ENCODE measurements at regions not wholly inside any gene's neighbourhood (a gene's known extent, or its start where the extent isn't known, plus 50 kb on each side); places are given as distances from the start of the nearest gene placed in this dataset.
"Not testable (repeated sequence)": the region's sequence is repeated elsewhere in the genome, so short reads cannot be mapped to it uniquely, and the experiment has no call there.

DNA sequence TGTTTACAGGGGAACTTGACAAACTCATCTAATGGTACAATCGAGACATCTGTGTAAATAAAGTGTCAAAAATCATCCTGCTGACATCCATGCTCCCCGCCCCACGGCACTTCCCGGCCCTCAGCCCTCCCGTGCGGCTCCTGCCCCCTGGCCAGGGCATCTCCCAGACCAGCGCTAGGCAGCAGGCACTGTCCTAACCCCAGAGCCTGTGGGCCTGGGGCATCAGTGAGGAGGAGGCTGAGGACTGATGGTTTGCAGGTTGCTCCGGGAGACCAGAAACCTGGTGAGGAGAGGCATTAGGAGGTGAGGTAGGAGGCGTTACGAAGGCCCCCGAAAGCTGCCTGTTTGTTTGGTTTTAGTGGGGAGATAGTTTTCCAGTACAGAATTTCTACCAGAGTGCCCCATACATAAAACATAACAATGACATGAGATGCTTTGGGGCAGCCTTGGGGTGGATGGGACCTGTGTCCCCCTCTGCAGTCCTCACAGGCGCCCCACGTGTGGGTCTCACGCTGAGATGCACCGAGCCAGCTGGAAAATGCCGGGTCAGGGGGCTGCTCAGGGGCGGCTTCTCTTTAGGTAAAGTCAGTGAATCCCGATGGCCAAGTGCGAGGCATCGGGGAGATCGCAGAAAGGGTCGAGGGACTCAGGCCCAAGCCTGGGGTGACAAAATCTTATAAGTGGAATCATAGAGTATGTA lies 114.2 kb downstream of the RTP5 start:
- Histone ChIP-seq H3K4me1 (ENCODE audit: control insufficient read depth, insufficient read depth, low read length) (no peaks in the 10 kb centered on the region), H3K4me3 (ENCODE audit: low read length) (no peak overlapping the region), H3K27me3 (ENCODE audit: control insufficient read depth, insufficient read depth, low read length) (no peaks in the 10 kb centered on the region), H3K36me3 (ENCODE audit: control insufficient read depth, insufficient read depth, low read length) (no peaks in the 10 kb centered on the region), H3K9ac (ENCODE audit: low read length) (no peak overlapping the region), H3K27ac (ENCODE audit: low read depth, low read length) (no peak overlapping the region)

DNA sequence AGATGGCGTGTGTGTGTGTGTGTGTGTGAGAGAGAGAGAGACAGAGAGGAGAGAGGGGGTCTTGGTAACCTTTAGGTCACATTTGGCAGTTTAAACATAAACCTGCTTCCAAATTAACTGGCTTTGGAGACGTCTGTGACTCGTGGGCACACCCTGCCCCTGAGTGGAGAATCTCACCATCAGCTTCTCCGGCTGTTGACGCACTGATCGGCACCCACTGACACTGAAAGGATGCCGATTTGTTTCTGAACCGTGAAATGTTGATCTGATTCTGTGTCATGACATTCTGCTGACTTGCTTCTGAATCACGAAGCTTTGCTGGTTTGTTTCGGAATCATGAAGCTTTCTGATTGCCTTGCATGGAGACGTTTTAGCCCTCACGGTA lies 114.7 kb downstream of the RTP5 start:
- no peaks in the 10 kb centered on the region for H3K36me3 ChIP-seq (ENCODE audit: control insufficient read depth, insufficient read depth, low read length)
- H3K27me3 ChIP-seq (ENCODE audit: control insufficient read depth, insufficient read depth, low read length) = no peaks in the 10 kb centered on the region
- no peak overlapping the region for H3K27ac ChIP-seq (ENCODE audit: low read depth, low read length)
- H3K4me3 ChIP-seq (ENCODE audit: low read length) = no peak overlapping the region
- no peak overlapping the region for H3K9ac ChIP-seq (ENCODE audit: low read length)
- no peaks in the 10 kb centered on the region for H3K4me1 ChIP-seq (ENCODE audit: control insufficient read depth, insufficient read depth, low read length)

DNA sequence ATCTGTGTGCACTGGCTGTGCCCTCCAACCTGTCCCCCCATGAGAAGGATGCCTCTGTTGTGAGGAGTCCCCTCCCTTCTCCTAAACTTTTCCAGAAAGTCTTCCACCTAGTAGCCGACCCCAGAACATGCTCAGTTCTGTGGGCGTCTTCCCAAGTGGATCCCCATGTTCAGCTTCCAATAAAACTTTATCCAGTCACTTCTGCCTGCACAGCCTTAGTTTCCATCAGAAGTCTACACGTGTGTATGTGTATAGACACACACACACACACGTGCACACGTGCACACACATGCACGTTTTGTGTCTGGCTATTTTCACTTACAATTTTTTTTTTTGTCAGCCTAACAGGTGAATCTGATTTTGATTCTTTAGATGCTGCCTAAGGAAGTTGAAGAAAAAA lies 115.1 kb downstream of the RTP5 start:
- Histone ChIP-seq H3K27me3 (ENCODE audit: control insufficient read depth, insufficient read depth, low read length) (no peaks in the 10 kb centered on the region), H3K9ac (ENCODE audit: low read length) (no peak overlapping the region), H3K4me3 (ENCODE audit: low read length) (no peak overlapping the region), H3K36me3 (ENCODE audit: control insufficient read depth, insufficient read depth, low read length) (no peaks in the 10 kb centered on the region), H3K4me1 (ENCODE audit: control insufficient read depth, insufficient read depth, low read length) (no peaks in the 10 kb centered on the region), H3K27ac (ENCODE audit: low read depth, low read length) (no peak overlapping the region)

DNA sequence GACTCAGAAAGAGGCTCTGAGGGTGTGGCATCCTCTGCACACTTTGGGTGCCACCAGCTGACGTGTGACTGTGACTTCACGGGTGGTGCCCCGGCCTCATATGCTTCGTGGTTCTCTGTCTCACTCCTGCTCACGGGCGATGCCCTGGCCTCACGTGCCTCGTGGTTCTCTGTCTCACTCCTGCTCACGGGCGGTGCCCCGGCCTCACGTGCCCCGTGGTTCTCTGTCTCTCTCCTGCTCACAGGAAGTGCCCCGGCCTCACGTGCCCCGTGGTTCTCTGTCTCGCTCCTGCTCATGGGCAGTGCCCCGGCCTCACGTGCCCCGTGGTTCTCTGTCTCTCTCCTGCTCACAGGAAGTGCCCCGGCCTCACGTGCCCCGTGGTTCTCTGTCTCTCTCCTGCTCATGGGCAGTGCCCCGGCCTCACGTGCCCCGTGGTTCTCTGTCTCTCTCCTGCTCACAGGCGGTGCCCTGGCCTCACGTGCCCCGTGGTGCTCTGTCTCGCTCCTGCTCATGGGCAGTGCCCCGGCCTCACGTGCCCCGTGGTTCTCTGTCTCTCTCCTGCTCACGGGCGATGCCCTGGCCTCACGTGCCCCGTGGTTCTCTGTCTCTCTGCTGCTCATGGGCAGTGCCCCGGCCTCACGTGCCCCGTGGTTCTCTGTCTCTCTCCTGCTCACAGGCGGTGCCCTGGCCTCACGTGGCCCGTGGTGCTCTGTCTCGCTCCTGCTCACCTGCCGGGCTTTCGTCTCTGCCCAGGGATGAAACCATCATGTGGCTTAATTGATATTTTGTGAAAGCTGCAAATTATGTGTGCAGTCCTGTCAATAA lies 115.8 kb downstream of the RTP5 start:
- H3K4me1 ChIP-seq (ENCODE audit: control insufficient read depth, insufficient read depth, low read length); H3K27me3 ChIP-seq (ENCODE audit: control insufficient read depth, insufficient read depth, low read length); H3K9ac ChIP-seq (ENCODE audit: low read length); H3K36me3 ChIP-seq (ENCODE audit: control insufficient read depth, insufficient read depth, low read length); H3K27ac ChIP-seq (ENCODE audit: low read depth, low read length); H3K4me3 ChIP-seq (ENCODE audit: low read length): not testable (repeated sequence)

DNA sequence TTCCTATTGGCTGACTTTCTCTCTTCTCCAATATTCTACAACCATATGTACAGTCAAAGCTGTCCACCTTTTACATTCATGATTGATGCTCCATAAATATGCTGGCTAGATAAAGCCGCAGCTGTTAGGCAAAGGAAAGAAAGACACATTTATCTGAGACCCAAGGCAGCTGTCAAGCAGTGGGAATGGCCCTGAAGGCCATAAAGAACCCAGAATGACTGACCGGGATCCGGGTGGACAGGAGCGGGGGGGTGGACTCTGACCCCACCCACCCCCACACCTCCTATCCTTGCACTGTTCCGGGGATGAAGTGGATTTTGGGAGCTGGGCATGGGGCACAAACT lies 116.4 kb downstream of the RTP5 start:
- Histone ChIP-seq H3K4me1 (ENCODE audit: control insufficient read depth, insufficient read depth, low read length) (no peaks in the 10 kb centered on the region), H3K4me3 (ENCODE audit: low read length) (no peak overlapping the region), H3K36me3 (ENCODE audit: control insufficient read depth, insufficient read depth, low read length) (no peaks in the 10 kb centered on the region), H3K27ac (ENCODE audit: low read depth, low read length) (no peak overlapping the region), H3K9ac (ENCODE audit: low read length) (no peak overlapping the region), H3K27me3 (ENCODE audit: control insufficient read depth, insufficient read depth, low read length) (no peaks in the 10 kb centered on the region)

DNA sequence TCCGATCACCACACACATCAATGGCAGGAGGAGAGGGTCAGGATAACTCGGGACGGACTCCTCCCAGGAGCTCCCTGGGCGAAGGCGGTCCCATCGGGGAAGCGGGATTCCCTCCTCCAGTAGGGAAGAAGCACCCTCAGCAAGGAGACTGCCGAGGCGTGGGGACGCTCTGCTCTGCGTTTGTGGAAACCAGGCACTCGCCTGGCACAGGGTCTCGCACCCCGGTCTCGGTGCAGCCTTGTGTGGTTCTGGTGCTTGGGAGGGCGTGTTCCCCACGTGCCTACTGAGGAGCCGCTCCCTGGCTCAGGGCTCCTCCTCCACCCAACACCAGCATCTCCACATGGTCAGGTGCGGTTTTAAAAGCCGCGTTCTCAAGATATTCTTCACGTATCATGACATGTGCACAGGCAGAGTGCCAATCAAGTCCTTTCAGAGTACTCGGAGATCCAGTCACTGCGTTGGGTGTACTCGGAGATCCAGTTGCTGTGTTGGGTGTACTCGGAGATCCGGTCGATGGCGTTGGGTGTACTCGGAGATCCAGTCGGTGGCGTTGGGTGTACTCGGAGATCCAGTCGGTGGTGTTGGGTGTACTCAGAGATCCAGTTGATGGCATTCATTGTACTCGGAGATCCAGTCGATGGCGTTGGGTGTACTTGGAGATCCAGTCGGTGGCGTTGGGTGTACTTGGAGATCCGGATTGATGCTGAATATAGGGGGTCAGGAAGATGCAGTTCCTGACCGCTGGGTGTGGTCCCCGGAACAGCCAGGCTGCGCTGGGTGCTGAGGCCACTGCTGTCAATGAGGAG lies 117.5 kb downstream of the RTP5 start:
- Histone ChIP-seq H3K36me3 (ENCODE audit: control insufficient read depth, insufficient read depth, low read length) (no peaks in the 10 kb centered on the region), H3K4me3 (ENCODE audit: low read length) (no peak overlapping the region), H3K27ac (ENCODE audit: low read depth, low read length) (no peak overlapping the region), H3K9ac (ENCODE audit: low read length) (no peak overlapping the region), H3K27me3 (ENCODE audit: control insufficient read depth, insufficient read depth, low read length) (no peaks in the 10 kb centered on the region), H3K4me1 (ENCODE audit: control insufficient read depth, insufficient read depth, low read length) (no peaks in the 10 kb centered on the region)

DNA sequence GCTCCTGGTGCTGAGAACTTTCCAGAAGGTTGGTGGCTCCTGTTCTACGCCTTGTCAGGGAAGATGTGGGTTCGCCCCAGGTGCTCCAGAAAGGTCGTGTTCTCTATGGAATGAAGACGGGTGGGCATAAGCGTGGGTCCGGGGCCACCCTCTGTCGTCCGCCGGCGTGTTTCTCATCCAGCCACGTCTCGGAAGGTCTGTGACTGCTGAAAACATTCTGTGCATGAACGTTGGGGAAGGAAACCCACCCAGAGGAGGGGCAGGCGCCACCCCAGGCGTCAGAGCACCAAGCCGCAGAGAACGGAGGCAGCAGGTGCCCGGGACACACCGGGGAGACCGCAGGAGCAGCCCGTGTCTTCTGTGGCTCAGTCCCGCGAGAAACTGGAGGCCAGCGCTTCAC lies 118.2 kb downstream of the RTP5 start:
- Histone ChIP-seq H3K27me3 (ENCODE audit: control insufficient read depth, insufficient read depth, low read length) (no peaks in the 10 kb centered on the region), H3K9ac (ENCODE audit: low read length) (no peak overlapping the region), H3K36me3 (ENCODE audit: control insufficient read depth, insufficient read depth, low read length) (no peaks in the 10 kb centered on the region), H3K4me1 (ENCODE audit: control insufficient read depth, insufficient read depth, low read length) (no peaks in the 10 kb centered on the region), H3K27ac (ENCODE audit: low read depth, low read length) (no peak overlapping the region), H3K4me3 (ENCODE audit: low read length) (no peak overlapping the region)

DNA sequence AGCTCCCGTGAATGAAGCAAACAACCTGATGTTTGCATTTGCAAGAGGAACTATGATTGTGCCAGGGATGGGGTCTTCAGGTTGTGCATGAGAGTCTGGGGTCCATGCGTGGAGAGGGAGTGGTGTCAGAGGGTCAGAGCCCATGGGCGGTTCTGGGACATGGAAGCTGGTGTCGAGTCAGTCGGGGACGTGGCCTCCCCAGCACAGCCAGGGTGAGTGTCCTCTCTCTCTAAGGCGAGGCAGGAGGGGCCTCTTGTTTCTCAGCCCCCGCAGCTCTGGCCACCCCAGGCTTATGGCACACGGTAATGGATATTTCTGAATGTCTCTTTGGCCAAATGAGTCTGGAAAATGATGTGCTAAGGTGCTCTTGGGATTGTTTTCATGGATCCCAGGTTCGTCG lies 118.6 kb downstream of the RTP5 start:
- Histone ChIP-seq H3K4me1 (ENCODE audit: control insufficient read depth, insufficient read depth, low read length) (no peaks in the 10 kb centered on the region), H3K4me3 (ENCODE audit: low read length) (no peak overlapping the region), H3K27ac (ENCODE audit: low read depth, low read length) (no peak overlapping the region), H3K27me3 (ENCODE audit: control insufficient read depth, insufficient read depth, low read length) (no peaks in the 10 kb centered on the region), H3K36me3 (ENCODE audit: control insufficient read depth, insufficient read depth, low read length) (no peaks in the 10 kb centered on the region), H3K9ac (ENCODE audit: low read length) (no peak overlapping the region)

DNA sequence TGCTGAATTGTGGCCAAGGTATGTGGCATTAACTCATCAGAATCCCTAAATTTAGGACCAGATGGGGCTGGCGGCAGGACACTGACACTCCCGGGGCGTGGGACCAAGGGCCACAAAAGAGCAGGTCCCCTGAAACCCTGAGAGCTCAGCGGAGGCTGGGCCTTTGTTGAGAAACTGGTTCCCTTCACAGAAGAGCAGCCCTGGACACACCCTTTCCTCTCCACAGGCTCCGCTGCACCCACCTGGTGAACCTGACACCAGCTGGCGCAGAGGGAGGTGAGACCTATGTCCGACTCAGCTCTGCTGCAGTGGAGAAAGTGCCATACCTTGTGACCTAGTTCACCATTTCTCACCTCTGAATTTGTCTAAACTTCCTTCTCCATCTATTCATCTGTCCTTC lies 119.5 kb downstream of the RTP5 start:
- Histone ChIP-seq H3K27ac (ENCODE audit: low read depth, low read length) (no peak overlapping the region), H3K9ac (ENCODE audit: low read length) (no peak overlapping the region), H3K4me3 (ENCODE audit: low read length) (no peak overlapping the region), H3K27me3 (ENCODE audit: control insufficient read depth, insufficient read depth, low read length) (no peaks in the 10 kb centered on the region), H3K36me3 (ENCODE audit: control insufficient read depth, insufficient read depth, low read length) (no peaks in the 10 kb centered on the region), H3K4me1 (ENCODE audit: control insufficient read depth, insufficient read depth, low read length) (no peaks in the 10 kb centered on the region)

DNA sequence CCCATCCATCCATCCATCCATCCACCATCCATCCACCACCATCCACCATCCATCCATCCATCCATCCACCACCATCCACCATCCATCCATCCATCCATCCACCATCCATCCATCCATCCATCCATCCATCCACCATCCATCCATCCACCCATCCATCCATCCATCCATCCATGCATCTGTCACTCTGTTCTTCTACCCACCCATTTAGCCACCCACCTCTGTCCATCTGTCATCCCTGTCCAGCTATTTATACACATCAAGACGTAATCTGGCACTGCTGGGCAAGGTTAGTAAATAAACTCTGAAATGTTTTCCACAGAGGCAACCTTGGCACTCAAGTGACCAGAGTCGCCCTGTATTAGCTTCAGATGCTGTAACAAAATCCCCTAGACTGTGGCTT lies 120.9 kb downstream of the RTP5 start:
- no peak overlapping the region for H3K9ac ChIP-seq (ENCODE audit: low read length)
- no peak overlapping the region for H3K27ac ChIP-seq (ENCODE audit: low read depth, low read length)
- no peaks in the 10 kb centered on the region for H3K36me3 ChIP-seq (ENCODE audit: control insufficient read depth, insufficient read depth, low read length)
- no peak overlapping the region for H3K4me3 ChIP-seq (ENCODE audit: low read length)
- H3K4me1 ChIP-seq (ENCODE audit: control insufficient read depth, insufficient read depth, low read length) = no peaks in the 10 kb centered on the region
- no peaks in the 10 kb centered on the region for H3K27me3 ChIP-seq (ENCODE audit: control insufficient read depth, insufficient read depth, low read length)

DNA sequence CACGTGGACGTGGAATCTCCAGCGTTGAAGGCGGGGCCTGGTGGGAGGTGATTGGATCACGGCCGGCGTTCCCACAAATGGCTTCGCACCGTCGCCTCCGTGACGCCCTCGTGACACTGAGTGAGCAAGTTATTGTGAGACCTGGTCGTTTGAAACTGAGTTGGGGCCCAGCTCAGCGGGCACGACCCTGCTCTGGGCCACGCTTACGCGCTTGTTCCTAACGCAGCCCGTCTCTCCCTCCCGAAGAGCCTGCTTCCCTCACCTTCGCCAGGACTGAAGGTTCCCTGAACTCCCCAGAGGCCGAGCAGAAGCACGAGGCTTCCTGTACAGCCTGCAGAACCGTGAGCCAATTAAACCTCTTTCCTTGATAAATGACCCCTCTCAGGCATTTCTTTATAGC lies 121.8 kb downstream of the RTP5 start:
- no peak overlapping the region for H3K4me3 ChIP-seq (ENCODE audit: low read length)
- no peaks in the 10 kb centered on the region for H3K36me3 ChIP-seq (ENCODE audit: control insufficient read depth, insufficient read depth, low read length)
- no peak overlapping the region for H3K27ac ChIP-seq (ENCODE audit: low read depth, low read length)
- H3K27me3 ChIP-seq (ENCODE audit: control insufficient read depth, insufficient read depth, low read length) = no peaks in the 10 kb centered on the region
- no peaks in the 10 kb centered on the region for H3K4me1 ChIP-seq (ENCODE audit: control insufficient read depth, insufficient read depth, low read length)
- no peak overlapping the region for H3K9ac ChIP-seq (ENCODE audit: low read length)

DNA sequence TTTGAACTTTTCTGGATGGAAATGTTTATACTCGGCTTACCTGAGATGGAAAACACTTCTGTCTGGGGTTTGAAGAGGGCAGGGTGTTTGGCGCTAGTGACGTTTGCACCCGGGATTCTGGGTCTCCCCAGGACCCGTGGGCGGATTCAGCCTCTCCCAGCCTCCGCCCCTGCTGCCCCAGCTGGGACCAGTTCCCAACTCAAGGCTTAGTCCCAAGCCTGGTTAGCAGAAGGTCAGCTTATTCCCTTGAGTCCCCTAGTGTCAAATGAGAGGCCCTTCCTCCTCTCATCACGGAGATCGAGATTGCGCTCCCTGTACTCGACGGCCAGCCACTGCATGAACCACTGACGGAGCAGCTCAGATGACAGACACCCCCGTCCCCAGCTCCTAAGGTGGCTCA lies 123.2 kb downstream of the RTP5 start:
- no peaks in the 10 kb centered on the region for H3K27me3 ChIP-seq (ENCODE audit: control insufficient read depth, insufficient read depth, low read length)
- no peaks in the 10 kb centered on the region for H3K4me1 ChIP-seq (ENCODE audit: control insufficient read depth, insufficient read depth, low read length)
- no peak overlapping the region for H3K27ac ChIP-seq (ENCODE audit: low read depth, low read length)
- H3K4me3 ChIP-seq (ENCODE audit: low read length) = no peak overlapping the region
- no peak overlapping the region for H3K9ac ChIP-seq (ENCODE audit: low read length)
- H3K36me3 ChIP-seq (ENCODE audit: control insufficient read depth, insufficient read depth, low read length) = no peaks in the 10 kb centered on the region
